SK-N-SH treated with all-trans-retinoic acid at 6 μM for 48 hours (cell line): ENCODE measurements at regions not wholly inside any gene's neighbourhood (a gene's known extent, or its start where the extent isn't known, plus 50 kb on each side); places are given as distances from the start of the nearest gene placed in this dataset.

Experiments
- ATAC-seq: fragments of 200-7000 bp; cut with Tn5 transposase; 3 replicates; pipeline ENCODE4 v1.9.1; 2020; ENCODE audit warnings: mild to moderate bottlenecking, moderate library complexity
- ARNTL ChIP-seq: fragments of 450-650 bp; formaldehyde crosslinking; IDR thresholded peaks from 2 replicates; pipeline ENCODE4 v1.5.0; 2020; ENCODE audit warnings: low read depth, mild to moderate bottlenecking, moderate library complexity, borderline replicate concordance
- BACH2 ChIP-seq: fragments of 250-450 bp; sonication (Bioruptor Pico); IDR thresholded peaks from 2 replicates; pipeline ENCODE4 v1.9.0; 2021; ENCODE audit warnings: mild to moderate bottlenecking, borderline replicate concordance
- CREB5 ChIP-seq: fragments of 250-450 bp; sonication (Bioruptor Pico); IDR thresholded peaks from 2 replicates; pipeline ENCODE4 v1.5.1; 2020; ENCODE audit warnings: low read depth, mild to moderate bottlenecking, moderate library complexity
- CSDC2 ChIP-seq: fragments of 250-450 bp; sonication (Bioruptor Pico); IDR thresholded peaks from 2 replicates; pipeline ENCODE4 v1.5.0; 2020; ENCODE audit warnings: mild to moderate bottlenecking, moderate library complexity
- ESRRG ChIP-seq: fragments of 250-450 bp; sonication (Bioruptor Pico); IDR thresholded peaks from 2 replicates; pipeline ENCODE4 v1.6.1; 2021; ENCODE audit warnings: mild to moderate bottlenecking
- GLIS3 ChIP-seq: fragments of 250-450 bp; sonication (Bioruptor Pico); IDR thresholded peaks from 2 replicates; pipeline ENCODE4 v1.5.0; 2020; ENCODE audit warnings: mild to moderate bottlenecking, moderate library complexity
- OSR1 ChIP-seq: fragments of 250-450 bp; sonication (Bioruptor Pico); IDR thresholded peaks from 2 replicates; pipeline ENCODE4 v1.8.0; 2022; ENCODE audit warnings: moderate library complexity, mild to moderate bottlenecking, inconsistent platforms
- PATZ1 ChIP-seq: fragments of 250-450 bp; sonication (Bioruptor Pico); IDR thresholded peaks from 2 replicates; pipeline ENCODE4 v1.8.0; 2020; ENCODE audit warnings: mild to moderate bottlenecking, moderate library complexity, borderline replicate concordance
- PPARA ChIP-seq: fragments of 250-450 bp; sonication (Bioruptor Pico); IDR thresholded peaks from 2 replicates; pipeline ENCODE4 v1.5.0; 2020; ENCODE audit warnings: mild to moderate bottlenecking, borderline replicate concordance
- RARB ChIP-seq: fragments of 250-450 bp; sonication (Bioruptor Pico); IDR thresholded peaks from 2 replicates; pipeline ENCODE4 v1.8.0; 2021; ENCODE audit warnings: mild to moderate bottlenecking, moderate library complexity
- SNAI2 ChIP-seq: fragments of 250-450 bp; sonication (Bioruptor Pico); IDR thresholded peaks from 2 replicates; pipeline ENCODE4 v1.5.0; 2020; ENCODE audit warnings: mild to moderate bottlenecking, moderate library complexity
- TCF4 ChIP-seq: fragments of 250-450 bp; sonication (Bioruptor Pico); IDR thresholded peaks from 2 replicates; pipeline ENCODE4 v1.8.0; 2021; ENCODE audit warnings: mild to moderate bottlenecking, moderate library complexity, borderline replicate concordance
- TSHZ2 ChIP-seq: fragments of 250-450 bp; sonication (Bioruptor Pico); IDR thresholded peaks from 2 replicates; pipeline ENCODE4 v1.5.0; 2020; ENCODE audit warnings: mild to moderate bottlenecking, moderate library complexity
- ZC3H10 ChIP-seq: fragments of 250-450 bp; sonication (Bioruptor Pico); IDR thresholded peaks from 2 replicates; pipeline ENCODE4 v1.5.1; 2021; ENCODE audit warnings: mild to moderate bottlenecking, moderate library complexity
- ZFP3 ChIP-seq: fragments of 250-450 bp; sonication (Bioruptor Pico); IDR thresholded peaks from 2 replicates; pipeline ENCODE4 v1.5.0; 2020; ENCODE audit warnings: mild to moderate bottlenecking, moderate library complexity
- ZFP30 ChIP-seq: fragments of 450-650 bp; formaldehyde crosslinking; IDR thresholded peaks from 2 replicates; pipeline ENCODE4 v1.5.0; 2022; ENCODE audit warnings: mild to moderate bottlenecking, moderate library complexity
- ZNF565 ChIP-seq: fragments of 450-650 bp; formaldehyde crosslinking; conservative IDR thresholded peaks from 2 replicates; pipeline ENCODE4 v1.5.0; 2020; ENCODE audit warnings: low read depth, mild to moderate bottlenecking, moderate library complexity
- ZNF70 ChIP-seq: fragments of 450-650 bp; formaldehyde crosslinking; IDR thresholded peaks from 2 replicates; pipeline ENCODE4 v1.5.0; 2020; ENCODE audit warnings: mild to moderate bottlenecking, moderate library complexity
- ZNF8 ChIP-seq: fragments of 450-650 bp; formaldehyde crosslinking; IDR thresholded peaks from 2 replicates; pipeline ENCODE4 v1.5.0; 2020; ENCODE audit warnings: mild to moderate bottlenecking, moderate library complexity

GRCh38 chr12:94736004-94736403 is 85.6 kb upstream of the TMCC3 start (continued):
- no peak for TF ChIP-seq TSHZ2

GRCh38 chr12:94733727-94734126 is 83.4 kb upstream of the TMCC3 start:
- TF ChIP-seq PATZ1 (CRISPR knock-in tag) (no peak), ARNTL (CRISPR knock-in tag) (no peak)
- ATAC-seq, result no peak

- TF ChIP-seq TSHZ2 (no peak), ESRRG (CRISPR knock-in tag) (no peak), BACH2 (CRISPR knock-in tag) (no peak), PPARA (no peak), ZFP30 (CRISPR knock-in tag) (no peak), SNAI2 (CRISPR knock-in tag) (no peak), ZC3H10 (no peak), TCF4 (CRISPR knock-in tag) (no peak), ZNF70 (CRISPR knock-in tag) (no peak), OSR1 (CRISPR knock-in tag) (no peak)
- ATAC-seq, result no peak
Measured at GRCh38 chr12:94732367-94732990, 82.1 kb upstream of the TMCC3 start.

GRCh38 chr12:94731733-94732360 is 81.5 kb upstream of the TMCC3 start:
- ATAC-seq, result no peak
- TF ChIP-seq ZNF8, result no peak
- no peak for TF ChIP-seq ZC3H10
- no peak for TF ChIP-seq OSR1 (CRISPR knock-in tag)
- no peak for TF ChIP-seq ZNF70 (CRISPR knock-in tag)
- no peak for TF ChIP-seq PATZ1 (CRISPR knock-in tag)
- TF ChIP-seq ESRRG (CRISPR knock-in tag), result no peak
- no peak for TF ChIP-seq CREB5 (CRISPR knock-in tag)
- no peak for TF ChIP-seq TCF4 (CRISPR knock-in tag)
- no peak for TF ChIP-seq GLIS3 (CRISPR knock-in tag)
- TF ChIP-seq CSDC2 (CRISPR knock-in tag), result no peak
- TF ChIP-seq RARB, result no peak
- TF ChIP-seq BACH2 (CRISPR knock-in tag), result no peak
- no peak for TF ChIP-seq ZNF565 (CRISPR knock-in tag)
- no peak for TF ChIP-seq ZFP3
